ENCODE measurements at regions not wholly inside any gene's neighbourhood (a gene's known extent, or its start where the extent isn't known, plus 50 kb on each side); places are given as distances from the start of the nearest gene placed in this dataset.
A peak's percentile ranks its signal among the peaks of the same experiment; 100 is the strongest.

DNA sequence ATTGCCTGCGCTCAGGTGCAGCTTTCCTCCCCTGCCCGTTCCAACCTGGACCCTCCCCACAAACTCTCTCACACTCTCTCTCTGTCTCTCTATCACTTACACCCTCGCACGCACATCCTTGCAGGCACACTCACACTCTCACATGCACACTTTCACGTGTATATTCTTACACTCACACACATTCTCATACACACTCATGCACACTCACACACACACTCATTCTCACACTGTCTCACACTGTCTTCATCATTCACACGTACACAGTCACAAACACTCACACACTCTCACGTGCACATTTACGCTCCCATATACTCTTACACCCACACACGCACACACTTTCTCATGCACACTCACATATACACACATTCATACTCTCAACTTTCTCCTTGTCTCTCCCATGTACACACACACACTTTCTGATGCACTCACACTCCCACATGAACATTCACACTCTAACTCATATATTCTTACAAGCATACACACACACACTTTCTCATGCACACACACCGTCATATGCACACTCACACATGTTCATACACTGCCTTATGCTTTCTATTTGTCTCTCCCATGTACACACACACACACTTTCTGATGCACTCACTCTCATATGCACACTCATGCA, 229.3 kb downstream of the SNX18 start:
- DNase-seq (ENCODE audit: low read depth in 3 of 3, low spot score in 1 of 3): no peak

- DNase-seq (ENCODE audit: low read depth in 3 of 3, low spot score in 1 of 3): no peak
Measured at GRCh38 chr5:54746346-54746745, 228.8 kb downstream of the SNX18 start.

- DNase-seq (ENCODE audit: low read depth in 3 of 3, low spot score in 1 of 3): no peak
Measured at GRCh38 chr5:54745599-54745998, 228.0 kb downstream of the SNX18 start.

GRCh38 chr5:54743997-54744788, 226.6 kb downstream of the SNX18 start:
- DNase-seq (ENCODE audit: low read depth in 3 of 3, low spot score in 1 of 3): peak in 2 of 3 donors; percentile 2 to 16

DNA sequence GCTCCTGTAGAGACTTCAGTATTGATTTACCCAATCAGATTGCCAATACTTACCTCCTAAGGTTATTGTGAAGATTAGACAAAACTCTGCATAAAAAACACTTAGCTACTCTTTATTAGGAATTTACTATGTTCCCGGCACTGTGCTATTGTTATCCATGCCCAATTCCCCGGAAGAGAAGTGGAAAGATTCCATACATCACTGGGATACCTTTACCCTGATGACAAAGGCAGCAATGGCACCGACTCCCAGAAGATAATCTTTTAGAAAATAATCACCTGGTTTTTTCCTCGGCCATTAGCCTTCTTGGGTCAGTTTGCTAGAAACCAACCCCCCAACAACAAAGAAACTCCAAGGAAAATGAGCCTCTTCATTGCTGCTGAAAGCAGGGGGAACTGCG, 226.0 kb downstream of the SNX18 start:
- no peak for DNase-seq (ENCODE audit: low read depth in 3 of 3, low spot score in 1 of 3)

DNA sequence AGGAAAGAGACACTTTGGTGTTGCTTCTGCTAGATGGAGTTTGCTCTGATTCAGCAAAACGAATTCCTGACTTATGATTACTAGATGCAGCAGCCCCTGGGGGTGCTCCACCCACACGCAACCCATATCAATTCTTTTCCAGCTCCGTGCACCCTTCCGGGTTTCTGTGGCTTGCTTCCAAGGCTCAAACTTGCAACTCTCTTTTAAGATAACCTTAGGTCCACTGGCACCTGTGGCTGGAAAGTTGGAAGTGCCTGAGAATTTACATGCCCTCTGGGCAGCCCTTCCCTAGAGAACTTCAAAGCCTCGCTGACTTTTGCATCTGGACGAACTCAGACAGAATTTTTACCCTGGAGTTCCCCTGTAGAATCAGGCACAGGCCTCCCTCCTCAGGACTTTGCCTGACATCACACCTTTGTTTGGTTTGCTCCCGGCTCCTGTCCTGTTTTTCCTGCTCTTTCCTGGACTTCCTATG, 224.9 kb downstream of the SNX18 start:
- DNase-seq (ENCODE audit: low read depth in 3 of 3, low spot score in 1 of 3): no peak

DNA sequence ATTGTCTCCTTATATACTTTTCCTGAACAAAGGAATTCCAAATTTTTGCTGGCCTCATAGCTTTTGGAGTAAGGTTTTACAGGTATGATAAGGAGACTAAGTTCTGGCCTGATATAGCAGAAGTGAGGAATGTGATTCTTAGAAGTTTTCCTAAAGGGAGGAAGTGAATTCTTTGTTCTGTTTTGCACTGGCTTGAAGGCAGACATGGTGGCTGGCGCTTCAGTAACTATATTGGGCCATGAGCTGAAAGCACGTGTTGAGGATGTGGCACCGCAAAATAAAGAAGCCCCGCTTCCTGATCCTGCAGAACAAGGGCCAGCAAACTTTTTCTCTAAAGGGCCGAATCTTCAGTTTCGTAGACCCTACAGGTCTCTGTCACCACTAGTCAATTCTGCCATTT, 224.2 kb downstream of the SNX18 start:
- DNase-seq (ENCODE audit: low read depth in 3 of 3, low spot score in 1 of 3): no peak

- no peak for DNase-seq (ENCODE audit: low read depth in 3 of 3, low spot score in 1 of 3)
Measured at GRCh38 chr5:54740141-54740540, 222.6 kb downstream of the SNX18 start.

- no peak for DNase-seq (ENCODE audit: low read depth in 3 of 3, low spot score in 1 of 3)
Measured at GRCh38 chr5:54739371-54739770, 221.8 kb downstream of the SNX18 start.

GRCh38 chr5:54738973-54739367, 221.4 kb downstream of the SNX18 start:
- DNase-seq (ENCODE audit: low read depth in 3 of 3, low spot score in 1 of 3): no peak

- DNase-seq (ENCODE audit: low read depth in 3 of 3, low spot score in 1 of 3): no peak
Measured at GRCh38 chr5:54738118-54738972, 220.8 kb downstream of the SNX18 start.

GRCh38 chr5:54736003-54736797, 218.6 kb downstream of the SNX18 start:
- no peak for DNase-seq (ENCODE audit: low read depth in 3 of 3, low spot score in 1 of 3)

DNA sequence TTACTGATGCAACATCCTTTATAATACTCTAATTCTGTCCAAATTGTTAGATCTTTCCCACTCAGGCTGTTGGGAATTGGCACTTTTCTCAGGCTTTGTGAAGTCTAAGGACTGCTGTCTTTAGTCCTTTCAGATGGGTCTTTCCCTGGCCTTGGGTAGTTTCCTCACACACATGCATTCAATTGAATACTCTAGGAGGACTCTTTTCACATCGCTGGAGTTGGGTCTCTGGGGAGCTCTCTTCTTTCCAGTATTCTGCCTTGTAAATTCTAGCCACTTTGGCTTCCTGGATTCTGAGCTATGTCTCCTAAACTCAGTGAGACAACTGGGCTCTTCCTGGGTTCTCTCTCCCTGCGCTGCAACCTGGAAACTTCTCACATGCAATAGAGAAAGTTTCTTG, 215.5 kb downstream of the SNX18 start:
- no peak for DNase-seq (ENCODE audit: low read depth in 3 of 3, low spot score in 1 of 3)

DNA sequence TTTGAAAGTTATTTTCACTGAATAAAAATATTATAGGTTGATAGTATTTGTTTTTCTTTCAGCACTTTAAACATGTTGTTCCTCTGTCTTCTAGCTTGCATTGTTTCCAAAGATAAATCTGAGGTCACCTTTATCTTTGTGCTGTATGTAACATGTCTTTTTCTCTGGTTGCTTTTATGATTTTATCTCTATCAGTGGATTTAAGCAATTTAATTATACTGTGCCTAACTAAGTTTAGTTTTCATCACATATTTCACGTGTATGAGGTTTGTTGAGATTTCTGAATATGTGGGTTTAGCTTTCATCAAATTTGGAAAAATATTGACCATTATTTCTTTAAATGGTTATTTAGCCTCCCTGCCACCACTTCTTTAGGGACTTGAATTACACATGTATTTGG, 214.5 kb downstream of the SNX18 start:
- DNase-seq (ENCODE audit: low read depth in 3 of 3, low spot score in 1 of 3): no peak

DNA sequence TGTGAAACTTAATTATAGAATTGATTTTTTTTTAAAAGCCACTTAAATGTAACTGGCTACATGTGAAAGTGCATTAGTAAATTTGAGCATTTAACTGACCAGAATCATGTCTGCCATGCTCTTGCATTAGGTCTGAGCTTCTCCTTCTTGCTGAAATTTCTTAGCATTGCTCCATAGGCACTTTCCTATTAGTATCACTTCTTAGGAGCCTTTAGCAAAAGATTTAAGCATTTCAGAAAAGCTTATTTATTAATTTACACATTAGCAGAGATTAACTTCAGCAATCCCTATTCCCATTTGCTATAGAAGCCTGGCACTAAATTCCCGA, 211.0 kb downstream of the SNX18 start:
- DNase-seq (ENCODE audit: low read depth in 3 of 3, low spot score in 1 of 3): no peak

- DNase-seq (ENCODE audit: low read depth in 3 of 3, low spot score in 1 of 3): no peak
Measured at GRCh38 chr5:54727874-54728587, 210.5 kb downstream of the SNX18 start.

DNA sequence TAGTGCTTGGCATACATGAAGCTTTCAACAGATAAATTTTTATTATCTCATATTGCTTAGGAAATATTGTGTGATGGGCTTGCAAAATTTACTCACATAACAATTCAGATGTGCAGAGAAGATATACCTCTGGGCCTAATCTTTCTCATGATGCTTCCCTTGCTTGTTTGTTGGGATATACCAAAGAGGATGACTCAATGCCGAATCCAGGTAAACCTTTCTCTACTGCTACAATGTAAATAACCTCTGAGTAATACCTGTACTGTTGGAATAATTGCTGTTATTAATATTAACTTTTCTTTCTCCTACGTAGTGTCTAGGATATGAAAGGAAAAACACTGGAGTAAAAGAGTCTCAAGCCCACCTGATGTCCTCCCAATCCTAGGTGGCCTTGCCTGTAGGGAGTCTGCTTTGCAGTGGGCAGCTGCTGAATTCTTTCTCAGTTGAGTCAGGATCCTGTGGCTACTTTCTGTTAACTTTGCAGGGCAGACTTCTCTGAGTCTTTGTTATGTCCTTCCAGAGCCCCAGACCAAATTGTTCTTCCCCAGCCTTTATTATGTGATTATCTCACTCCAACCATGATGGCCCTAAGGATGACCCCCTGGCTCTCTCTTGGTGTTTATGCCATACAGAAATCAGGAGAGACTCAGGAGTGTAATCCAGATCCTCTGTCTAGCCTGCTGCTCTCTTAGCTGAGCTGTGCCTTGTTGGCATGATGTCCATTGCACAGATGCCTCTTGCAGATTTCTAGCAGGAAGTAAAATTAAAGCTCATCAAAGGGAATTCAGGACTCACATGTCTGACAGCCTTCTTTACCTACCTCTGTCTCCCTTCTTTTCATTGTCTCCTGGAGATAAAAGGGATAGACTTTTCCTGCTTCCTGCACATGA, 208.1 kb downstream of the SNX18 start:
- DNase-seq (ENCODE audit: low read depth in 3 of 3, low spot score in 1 of 3): no peak

DNA sequence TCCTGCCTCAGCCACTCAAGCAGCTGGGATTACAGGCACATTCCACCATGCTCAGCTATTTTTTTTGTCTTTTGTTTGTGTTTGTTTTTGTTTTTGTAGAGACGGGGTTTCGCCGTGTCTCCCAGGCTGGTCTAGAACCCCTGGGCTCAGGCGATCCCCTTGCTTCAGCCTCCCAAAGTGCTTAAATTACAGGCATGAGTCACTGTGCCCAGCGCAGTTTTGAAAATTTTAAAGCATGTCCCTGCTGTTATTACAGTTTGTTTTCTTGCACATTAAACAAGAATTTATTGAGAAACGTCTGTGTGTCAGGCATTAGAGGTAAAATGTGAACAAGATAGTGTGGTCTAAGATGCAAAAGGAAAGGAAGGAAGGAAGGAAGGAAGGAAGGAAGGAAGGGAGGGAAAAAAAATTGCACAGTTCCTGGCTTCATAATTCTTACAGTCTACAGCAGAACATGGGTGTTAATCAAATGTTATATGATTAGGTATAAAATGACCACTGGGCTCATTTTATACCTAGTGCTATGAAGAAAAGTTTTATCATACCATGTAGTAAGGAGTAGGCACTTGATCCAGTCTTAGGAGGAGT, 205.4 kb downstream of the SNX18 start:
- DNase-seq (ENCODE audit: low read depth in 3 of 3, low spot score in 1 of 3): no peak

All from stimulated activated CD4-positive, alpha-beta T cell treated with anti-CD3 and anti-CD28 coated beads, TNF-alpha, amount 100 ng/mL, for 1 hour (primary cell).